NCI-H510A (cell line): ENCODE measurements at regions not wholly inside any gene's neighbourhood (a gene's known extent, or its start where the extent isn't known, plus 50 kb on each side); places are given as distances from the start of the nearest gene placed in this dataset.

Experiments
- DNase-seq: peaks from one replicate; lab custom pipeline; 2025; lab: John Stamatoyannopoulos, UW

- DNase-seq, result no peak
These were observed 111.1 kb upstream of the ZP4 start for GRCh38 chr1:238001818-238002217.

DNA sequence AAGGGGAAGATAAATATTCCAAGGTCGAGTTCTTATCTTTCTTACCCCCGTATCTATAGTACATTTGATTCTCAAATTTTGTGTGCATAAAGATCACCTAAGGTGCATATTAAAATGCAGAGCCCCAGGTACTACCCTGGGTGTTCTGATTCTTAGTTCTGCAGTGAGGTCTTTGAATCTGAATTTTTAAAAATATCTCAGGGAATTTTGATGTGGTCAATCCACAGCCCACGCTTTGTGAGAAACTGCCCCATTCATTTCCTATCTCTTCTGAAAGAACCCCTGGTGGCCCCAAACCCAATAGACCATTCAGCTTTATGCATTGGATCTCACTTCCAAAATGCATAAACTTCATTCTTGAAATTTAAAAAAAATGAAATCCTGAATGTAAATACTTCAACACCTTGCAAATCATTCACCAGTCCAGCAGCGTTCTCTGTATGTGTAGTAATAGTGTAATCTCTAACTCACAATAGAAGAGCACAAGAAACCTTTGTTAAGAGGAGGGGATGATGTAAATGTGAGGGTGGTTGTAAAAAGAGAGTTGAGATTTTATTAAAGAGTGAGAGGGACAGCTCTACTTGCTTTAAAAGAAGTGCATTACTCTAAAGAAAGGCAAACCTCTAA lies 108.8 kb upstream of the ZP4 start:
- no peak for DNase-seq

- DNase-seq, result no peak
These were observed 107.9 kb upstream of the ZP4 start for GRCh38 chr1:237998581-237998980.

GRCh38 chr1:237983496-237983895 lies 92.8 kb upstream of the ZP4 start:
- DNase-seq, result no peak

DNA sequence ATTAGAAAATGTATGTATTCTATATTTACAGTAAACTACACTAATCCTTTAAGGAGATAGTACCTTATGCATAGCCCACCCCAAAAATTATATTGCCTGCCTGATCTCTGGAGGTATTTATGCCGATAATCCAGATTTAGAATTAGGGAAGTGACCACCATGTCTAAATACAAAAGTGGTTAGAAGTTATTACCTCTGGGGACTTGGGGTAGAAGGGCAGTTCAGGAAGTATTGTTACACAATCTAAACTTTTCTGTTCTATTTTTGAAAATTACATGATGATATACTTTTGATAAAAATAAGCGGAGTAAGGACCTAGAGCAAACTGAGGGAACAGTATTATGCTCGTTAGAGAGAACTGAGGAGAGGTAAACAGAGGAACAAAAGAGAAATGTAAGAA lies 90.5 kb upstream of the ZP4 start:
- DNase-seq, result no peak

- no peak for DNase-seq
These were observed 85.6 kb upstream of the ZP4 start for GRCh38 chr1:237976331-237976730.

GRCh38 chr1:237975903-237976302 lies 85.2 kb upstream of the ZP4 start:
- no peak for DNase-seq

- DNase-seq, result no peak
These were observed 84.7 kb upstream of the ZP4 start for GRCh38 chr1:237975376-237975775.

DNA sequence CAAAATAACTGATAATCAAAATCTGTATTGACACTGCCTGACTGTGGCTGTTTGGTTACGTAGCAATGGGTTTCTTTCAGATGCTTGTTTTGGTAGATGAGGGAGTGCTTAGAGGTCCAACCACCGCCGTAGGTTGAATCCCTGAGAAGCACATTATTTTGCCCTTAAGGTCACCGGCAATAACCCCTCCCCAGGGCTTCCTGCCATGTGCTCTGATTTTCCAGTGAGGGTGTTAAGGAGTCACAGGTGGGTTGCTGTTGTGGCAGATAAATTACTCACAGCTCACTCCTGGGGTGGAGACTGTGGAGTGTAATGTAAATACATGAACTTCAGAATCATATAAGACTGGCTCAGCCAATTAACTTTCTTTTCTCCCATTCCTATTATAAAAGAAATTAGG lies 81.5 kb upstream of the ZP4 start:
- no peak for DNase-seq

DNA sequence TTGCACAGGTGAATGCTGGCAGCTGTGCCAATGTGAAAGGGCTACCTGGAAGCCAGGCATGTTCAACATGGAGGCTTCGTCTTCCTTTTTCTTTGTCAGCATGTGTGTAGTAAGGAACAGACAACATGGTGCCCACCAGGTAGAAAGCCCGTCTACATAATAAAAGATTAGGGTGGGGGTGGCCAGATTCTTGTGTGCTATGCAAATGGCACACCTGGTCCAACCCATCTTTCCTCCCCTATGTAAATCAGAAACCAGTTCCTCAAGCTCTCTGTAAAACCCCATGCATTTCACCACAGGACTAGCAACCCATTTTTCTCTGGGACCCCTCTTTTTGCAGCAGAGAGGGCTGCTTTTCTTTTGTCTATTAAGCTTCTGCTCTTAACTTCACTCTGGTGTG lies 72.3 kb upstream of the ZP4 start:
- DNase-seq, result no peak

DNA sequence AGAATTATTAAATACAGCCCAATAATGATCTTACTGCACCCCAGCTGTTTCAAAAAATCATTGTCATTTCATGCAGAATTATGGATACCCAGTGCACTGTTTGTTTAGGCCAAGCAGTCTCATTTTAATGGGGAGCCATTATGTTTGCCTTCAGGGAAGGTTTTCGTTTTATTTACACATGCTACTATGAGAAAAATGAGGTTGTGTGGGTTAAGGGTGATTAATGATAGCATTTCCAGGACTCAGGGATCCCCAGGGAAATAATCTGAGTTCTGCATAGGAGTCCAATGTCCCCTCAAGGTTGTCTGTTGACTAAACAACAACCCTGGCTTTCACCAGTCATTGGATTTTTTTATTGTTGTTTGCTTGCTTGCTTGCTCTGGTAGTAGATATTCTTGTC lies 71.0 kb upstream of the ZP4 start:
- DNase-seq, result no peak

DNA sequence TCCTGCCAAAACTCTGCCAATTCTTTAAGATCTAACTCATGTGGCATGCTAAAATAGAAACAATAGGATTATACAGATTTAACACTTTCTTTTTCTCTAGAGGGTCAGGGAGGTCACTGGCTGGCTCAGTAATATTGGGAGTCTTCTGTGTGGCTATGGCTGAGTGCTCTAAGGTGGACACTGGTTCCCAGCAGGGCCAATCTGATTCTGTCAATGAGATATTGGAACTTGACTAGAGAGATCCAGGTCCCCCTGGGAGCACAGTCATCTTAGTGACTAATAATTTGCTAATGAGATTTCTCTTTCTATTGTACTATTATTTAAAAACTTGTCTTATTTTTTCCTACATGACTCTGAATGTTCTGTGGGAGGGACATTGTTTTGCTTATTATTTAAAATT lies 69.1 kb upstream of the ZP4 start:
- no peak for DNase-seq

- no peak for DNase-seq
These were observed 62.5 kb upstream of the ZP4 start for GRCh38 chr1:237953238-237953637.
